GM23248 (cell line): ENCODE measurements at regions not wholly inside any gene's neighbourhood (a gene's known extent, or its start where the extent isn't known, plus 50 kb on each side); places are given as distances from the start of the nearest gene placed in this dataset.

Experiments used
- DNase-seq: peaks from one replicate; pipeline ENCODE4 v3.0.0-alpha.2; 2015
- H2AFZ ChIP-seq: fragments of 200-600 bp; sonication (generic); 2 replicates; pipeline ENCODE4 v1.6.1; 2016; ENCODE audit warnings: antibody characterized with exemption
- H3F3A ChIP-seq: fragments of 200-600 bp; sonication (generic); 2 replicates; pipeline ENCODE4 v1.6.1; 2016; ENCODE audit warnings: mild to moderate bottlenecking, antibody characterized with exemption, mixed run types; ENCODE audit not compliant: insufficient read depth
- H3K27ac ChIP-seq: fragments of 200-600 bp; sonication (generic); 2 replicates; pipeline ENCODE4 v1.5.1; 2016; ENCODE audit warnings: mild to moderate bottlenecking
- H3K27me3 ChIP-seq: fragments of 200-600 bp; sonication (generic); replicated peaks from 2 replicates; pipeline ENCODE4 v1.6.1; 2016; ENCODE audit warnings: mild to moderate bottlenecking; ENCODE audit not compliant: insufficient read depth
- H3K36me3 ChIP-seq: fragments of 200-600 bp; sonication (generic); 2 replicates; pipeline ENCODE4 v1.6.1; 2016; ENCODE audit warnings: low read depth, mild to moderate bottlenecking
- H3K4me1 ChIP-seq: fragments of 200-600 bp; sonication (generic); 2 replicates; pipeline ENCODE4 v1.6.1; 2016; ENCODE audit warnings: mild to moderate bottlenecking; ENCODE audit not compliant: insufficient read depth
- H3K4me2 ChIP-seq: fragments of 200-600 bp; sonication (generic); one replicate; pipeline ENCODE4 v1.6.1; 2016; ENCODE audit warnings: mild to moderate bottlenecking; ENCODE audit not compliant: unreplicated experiment
- H3K4me3 ChIP-seq: fragments of 200-600 bp; sonication (generic); 2 replicates; pipeline ENCODE4 v1.5.1; 2016; ENCODE audit warnings: mild to moderate bottlenecking
- H3K79me2 ChIP-seq: fragments of 200-600 bp; sonication (generic); 2 replicates; pipeline ENCODE4 v1.6.1; 2016; ENCODE audit warnings: mild to moderate bottlenecking; ENCODE audit not compliant: insufficient read depth
- H3K9ac ChIP-seq: fragments of 200-600 bp; sonication (generic); 2 replicates; pipeline ENCODE4 v1.6.1; 2016; ENCODE audit warnings: mild to moderate bottlenecking
- H3K9me2 ChIP-seq: fragments of 200-600 bp; sonication (generic); 2 replicates; pipeline ENCODE4 v1.6.1; 2016; ENCODE audit warnings: mixed run types, mild to moderate bottlenecking, moderate library complexity; ENCODE audit not compliant: insufficient read depth
- H3K9me3 ChIP-seq: fragments of 200-600 bp; sonication (generic); one replicate; pipeline ENCODE4 v1.6.1; 2017; ENCODE audit warnings: low read depth
- H4K20me1 ChIP-seq: fragments of 200-600 bp; sonication (generic); 2 replicates; pipeline ENCODE4 v1.6.0; 2016; ENCODE audit not compliant: insufficient read depth
- EZH2 ChIP-seq: fragments of 200-600 bp; sonication (generic); IDR thresholded peaks from 2 replicates; pipeline ENCODE4 v1.6.1; 2018; ENCODE audit warnings: antibody characterized with exemption, mild to moderate bottlenecking; ENCODE audit not compliant: insufficient read depth, poor library complexity, severe bottlenecking
- EZH2phosphoT487 ChIP-seq: fragments of 200-600 bp; sonication (generic); IDR thresholded peaks from 2 replicates; pipeline ENCODE4 v1.6.1; 2018; ENCODE audit warnings: antibody characterized with exemption, moderate library complexity, mild to moderate bottlenecking, low read depth; ENCODE audit not compliant: insufficient read depth
- WGBS, 2 experiments: methylation state at CpG; one replicate each; pipeline ENCODE4 v1.1.6; 2015 to 2017; ENCODE audit warnings: low lambda C conversion rate in 2 of 2, low coverage in 1 of 2; ENCODE audit errors: missing lambda C conversion rate in 2 of 2; 5-methylcytosine and 5-hydroxymethylcytosine counted together
- in situ Hi-C: fragments of 300-500 bp; cut with MboI; formaldehyde crosslinking; loops from 2 replicates; pipeline ENCODE4 v1.15.0; 2020

DNA sequence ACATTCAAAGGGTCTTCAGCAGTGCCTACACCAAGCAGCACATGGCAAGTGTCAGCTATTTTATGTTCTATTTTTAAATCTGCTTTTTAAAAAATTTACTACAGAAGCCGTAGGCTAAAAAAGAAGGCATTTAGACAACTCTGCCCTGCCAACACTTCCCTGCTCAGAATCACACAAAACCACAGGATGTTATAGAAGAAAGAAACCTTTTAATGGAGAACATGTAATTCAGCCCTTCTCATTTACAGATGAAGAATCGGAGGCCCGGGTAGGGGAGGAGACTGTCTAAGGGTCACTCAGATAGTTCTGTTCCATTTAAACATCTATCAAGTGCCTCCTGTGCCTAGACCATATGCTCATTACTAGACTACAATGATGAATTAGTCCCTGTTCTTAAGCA lies 171.8 kb upstream of the NTF3 start:
- H3K79me2 ChIP-seq, result no peaks in the 10 kb centered on the region
- no peaks in the 10 kb centered on the region for H3K9me2 ChIP-seq
- WGBS, 2 experiments, result 76 to 80% methylated on average over 3 of the region's 3 CpGs
- H3K9me3 ChIP-seq, result no peaks in the 10 kb centered on the region
- H3K9ac ChIP-seq, result no peak overlapping the region
- peaks cover 29% of the 10 kb centered on the region for H3K4me1 ChIP-seq
- H3F3A ChIP-seq, result peaks cover 25% of the 10 kb centered on the region
- no peak overlapping the region for H2AFZ ChIP-seq
- H3K4me2 ChIP-seq, result no peak overlapping the region
- no peak overlapping the region for H3K27ac ChIP-seq
- 0 out of 2 replicates have a peak, but pooled peaks cover 3% of the 10 kb centered on the region for H3K27me3 ChIP-seq
- H3K4me3 ChIP-seq, result no peak overlapping the region
- no peaks in the 10 kb centered on the region for H4K20me1 ChIP-seq
- in situ Hi-C loops, result no loop called here
- H3K36me3 ChIP-seq, result no peaks in the 10 kb centered on the region
- DNase-seq, result no peak
- TF ChIP-seq EZH2 (no peak), EZH2phosphoT487 (no peak)

DNA sequence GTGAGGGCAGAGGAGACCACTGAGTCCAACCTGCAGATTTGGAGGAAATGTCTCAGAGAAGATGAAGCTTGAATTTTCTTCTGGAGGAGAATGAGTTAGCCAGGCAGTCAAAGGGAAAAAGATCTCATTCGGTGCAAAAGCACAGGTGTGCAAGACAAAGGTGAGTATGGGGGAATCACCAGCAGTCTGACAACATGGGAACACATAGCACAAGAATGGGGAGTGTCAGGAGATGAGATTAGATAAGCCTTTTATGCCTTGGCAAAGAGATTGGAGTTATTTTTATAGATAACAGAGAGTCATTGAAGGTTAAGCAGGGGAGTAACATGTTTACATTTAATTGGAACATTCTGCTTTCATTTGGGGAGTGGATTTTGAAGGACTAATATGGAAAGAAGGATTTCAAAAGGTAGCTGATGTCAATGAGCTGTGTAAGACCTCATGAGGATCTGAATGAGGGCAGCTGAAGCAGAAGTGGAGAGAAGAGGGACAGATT lies 171.3 kb upstream of the NTF3 start:
- in situ Hi-C loops, result no loop called here
- H2AFZ ChIP-seq, result no peak overlapping the region
- H3F3A ChIP-seq, result peaks cover 25% of the 10 kb centered on the region
- 0 out of 2 replicates have a peak, but pooled peaks cover 3% of the 10 kb centered on the region for H3K27me3 ChIP-seq
- no peak overlapping the region for H3K9ac ChIP-seq
- H3K4me3 ChIP-seq, result no peak overlapping the region
- no peaks in the 10 kb centered on the region for H3K9me3 ChIP-seq
- H3K4me1 ChIP-seq, result peaks cover 29% of the 10 kb centered on the region
- no peak overlapping the region for H3K4me2 ChIP-seq
- H3K27ac ChIP-seq, result no peak overlapping the region
- no peak for DNase-seq
- 65 to 83% methylated on average over 1 of the region's 1 CpG for WGBS, 2 experiments
- H3K79me2 ChIP-seq, result no peaks in the 10 kb centered on the region
- H3K36me3 ChIP-seq, result no peaks in the 10 kb centered on the region
- H4K20me1 ChIP-seq, result no peaks in the 10 kb centered on the region
- no peaks in the 10 kb centered on the region for H3K9me2 ChIP-seq
- TF ChIP-seq EZH2 (no peak), EZH2phosphoT487 (no peak)

DNA sequence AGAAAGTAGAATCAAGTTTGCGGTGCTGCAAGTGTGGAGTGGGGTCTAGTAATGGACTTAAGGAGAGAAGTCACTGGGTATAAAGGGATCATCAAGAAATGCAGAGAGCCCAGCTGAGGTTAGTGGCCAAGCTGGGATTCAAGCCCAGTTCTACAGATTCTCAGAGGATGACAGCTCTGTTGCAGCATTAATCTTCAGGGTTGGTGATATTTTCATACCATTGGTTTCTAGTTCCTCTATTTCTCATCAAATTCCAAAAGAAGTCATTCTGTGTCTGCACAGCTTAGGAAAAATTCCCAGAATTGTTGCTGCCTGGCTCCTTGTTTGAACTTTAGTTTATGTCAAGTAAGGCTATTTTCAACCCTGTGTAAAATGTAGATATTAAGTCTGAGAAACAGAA lies 169.5 kb upstream of the NTF3 start:
- H3F3A ChIP-seq, result peaks cover 25% of the 10 kb centered on the region
- no peaks in the 10 kb centered on the region for H4K20me1 ChIP-seq
- H3K9me3 ChIP-seq, result no peaks in the 10 kb centered on the region
- no peaks in the 10 kb centered on the region for H3K36me3 ChIP-seq
- no peak overlapping the region for H3K4me3 ChIP-seq
- TF ChIP-seq EZH2, result no peak
- 94 to 95% methylated on average over 1 of the region's 1 CpG for WGBS, 2 experiments
- H3K4me2 ChIP-seq, result peak overlapping the region; percentile 33
- H3K4me1 ChIP-seq, result peaks cover 29% of the 10 kb centered on the region
- no peaks in the 10 kb centered on the region for H3K27me3 ChIP-seq
- in situ Hi-C loops, result no loop called here
- H3K79me2 ChIP-seq, result no peaks in the 10 kb centered on the region
- no peak overlapping the region for H3K9ac ChIP-seq
- peak; percentile 74 for DNase-seq
- no peak overlapping the region for H2AFZ ChIP-seq
- no peaks in the 10 kb centered on the region for H3K9me2 ChIP-seq
- peak overlapping the region; percentile 28; the same call in 1 of the 2 replicates for H3K27ac ChIP-seq

DNA sequence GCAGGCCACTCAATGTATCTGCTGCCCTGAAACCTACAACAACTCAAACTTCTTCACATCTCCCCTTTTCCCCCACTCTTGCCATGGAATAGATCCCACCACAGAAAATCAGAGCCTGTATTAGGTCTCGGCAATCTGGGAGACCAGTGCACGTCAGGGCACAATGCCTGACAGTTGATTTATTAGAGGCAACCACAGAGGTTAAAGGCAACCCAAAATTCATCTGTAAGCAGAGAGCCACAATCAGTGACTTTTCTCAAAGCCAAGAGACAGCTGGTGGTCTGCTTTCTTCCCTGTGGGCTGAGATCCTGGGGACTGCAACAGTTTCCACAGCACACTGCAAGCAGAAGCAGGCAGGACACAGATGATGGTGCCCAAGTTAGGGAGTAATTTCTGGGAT lies 169.0 kb upstream of the NTF3 start:
- H2AFZ ChIP-seq, result no peak overlapping the region
- no peak overlapping the region for H3K9ac ChIP-seq
- no peaks in the 10 kb centered on the region for H3K36me3 ChIP-seq
- TF ChIP-seq EZH2 (no peak), EZH2phosphoT487 (no peak)
- in situ Hi-C loops, result no loop called here
- peak overlapping the region; percentile 33 for H3K4me2 ChIP-seq
- peak overlapping the region; percentile 28; the same call in 1 of the 2 replicates for H3K27ac ChIP-seq
- no peaks in the 10 kb centered on the region for H4K20me1 ChIP-seq
- H3K4me3 ChIP-seq, result no peak overlapping the region
- no peaks in the 10 kb centered on the region for H3K9me2 ChIP-seq
- peaks cover 25% of the 10 kb centered on the region for H3F3A ChIP-seq
- H3K27me3 ChIP-seq, result no peaks in the 10 kb centered on the region
- no peaks in the 10 kb centered on the region for H3K9me3 ChIP-seq
- peaks cover 29% of the 10 kb centered on the region for H3K4me1 ChIP-seq
- 11 to 19% methylated on average over 2 of the region's 2 CpGs for WGBS, 2 experiments
- H3K79me2 ChIP-seq, result no peaks in the 10 kb centered on the region
- no peak for DNase-seq

DNA sequence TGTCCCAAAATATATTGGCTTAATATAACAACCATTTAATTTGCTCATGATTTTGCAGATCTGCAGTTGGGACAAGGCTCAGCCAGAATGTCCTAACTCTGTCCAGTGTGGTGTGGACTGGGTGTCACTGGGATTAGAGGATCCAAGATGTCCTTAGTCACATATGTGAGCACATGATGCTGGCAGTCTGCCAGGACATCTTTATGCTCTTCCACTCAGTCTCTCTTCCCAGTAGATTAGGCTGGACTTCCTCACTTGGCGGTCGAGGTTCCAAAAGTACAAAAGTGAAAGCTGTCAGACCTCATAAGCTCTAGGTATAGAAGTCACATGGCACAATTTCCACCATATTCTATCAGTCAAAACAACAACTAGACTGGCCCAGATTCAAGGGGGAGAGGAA lies 167.9 kb upstream of the NTF3 start:
- Histone ChIP-seq H3K9me3 (no peaks in the 10 kb centered on the region), H3K9me2 (no peaks in the 10 kb centered on the region), H3K36me3 (no peaks in the 10 kb centered on the region), H3F3A (peaks cover 15% of the 10 kb centered on the region), H3K27ac (no peak overlapping the region), H3K27me3 (no peaks in the 10 kb centered on the region), H3K4me1 (peaks cover 26% of the 10 kb centered on the region), H3K79me2 (no peaks in the 10 kb centered on the region), H3K4me3 (no peak overlapping the region), H3K9ac (no peak overlapping the region), H4K20me1 (no peaks in the 10 kb centered on the region), H2AFZ (no peak overlapping the region), H3K4me2 (no peak overlapping the region)
- in situ Hi-C loops, result no loop called here
- 68 to 73% methylated on average over 2 of the region's 2 CpGs for WGBS, 2 experiments
- no peak for DNase-seq
- no peak for TF ChIP-seq EZH2phosphoT487
- TF ChIP-seq EZH2, result no peak
